Heart left ventricle (tissue), 16 donors: ENCODE measurements at regions not wholly inside any gene's neighbourhood (a gene's known extent, or its start where the extent isn't known, plus 50 kb on each side); places are given as distances from the start of the nearest gene placed in this dataset.

Experiments used
- ATAC-seq, 4 donors: fragments of 200-7000 bp; cut with Tn5 transposase; one replicate each; pipeline ENCODE4 v1.9.1; 2020 to 2022; ENCODE audit warnings: moderate library complexity in 4 of 4, mild to moderate bottlenecking in 3 of 4, moderate number of reproducible peaks in 1 of 4
- DNase-seq, 5 donors: peaks; one replicate each; pipeline ENCODE4 v3.0.0-alpha.2; 2020
- H3K27ac ChIP-seq, 12 donors: fragments of 200-600 bp; sonication (generic) in 4 of 12; one replicate each; pipeline versions ENCODE4 v1.5.0 to v1.8.0; 2016 to 2022; ENCODE audit warnings: mild to moderate bottlenecking in 2 of 12
- H3K27me3 ChIP-seq, 9 donors: fragments of 200-600 bp; sonication (generic) in 2 of 9; one replicate each; pipeline versions ENCODE4 v1.5.1 to v1.8.0; 2016 to 2022; ENCODE audit warnings: mild to moderate bottlenecking in 3 of 9
- H3K36me3 ChIP-seq, 9 donors: fragments of 200-600 bp; sonication (generic) in 2 of 9; one replicate each; pipeline versions ENCODE4 v1.5.0 to v1.8.0; 2018 to 2022; ENCODE audit warnings: mild to moderate bottlenecking in 2 of 9
- H3K4me1 ChIP-seq, 12 donors: fragments of 200-600 bp; sonication (generic) in 4 of 12; one replicate each; pipeline versions ENCODE4 v1.5.0 to v1.8.0; 2016 to 2022; ENCODE audit warnings: mild to moderate bottlenecking in 3 of 12
- H3K4me3 ChIP-seq, 12 donors: fragments of 200-600 bp; sonication (generic) in 4 of 12; one replicate each; pipeline versions ENCODE4 v1.5.0 to v1.8.0; 2017 to 2022; ENCODE audit warnings: mild to moderate bottlenecking in 9 of 12, moderate library complexity in 4 of 12
- H3K9me3 ChIP-seq, 12 donors: fragments of 200-600 bp; sonication (generic) in 4 of 12; one replicate each; pipeline versions ENCODE4 v1.5.0 to v1.8.0; 2016 to 2022; ENCODE audit warnings: mild to moderate bottlenecking in 1 of 12
- CTCF ChIP-seq, 12 donors: fragments of 200-600 bp; sonication (generic) in 4 of 12; IDR thresholded peaks; one replicate each; pipeline versions ENCODE4 v1.5.0 to v1.8.0; 2018 to 2022; ENCODE audit warnings: antibody characterized with exemption in 12 of 12, mild to moderate bottlenecking in 5 of 12
- POLR2A ChIP-seq, 2 donors: fragments of 450-650 bp; IDR thresholded peaks; one replicate each; pipeline ENCODE4 v1.6.1; 2017; ENCODE audit warnings: antibody characterized with exemption in 2 of 2, mild to moderate bottlenecking in 2 of 2, moderate library complexity in 2 of 2
- WGBS, 4 donors: extraction: QIAGEN DNeasy Blood & Tissue Kit in 2 of 4; methylation state at CpG; one replicate each; pipeline versions ENCODE4 v1.1.5 to v1.1.7; 2013 to 2018; 5-methylcytosine and 5-hydroxymethylcytosine counted together
- intact Hi-C, 10 donors: fragments of 100-400 bp; cut with DNase I; formaldehyde crosslinking; loops; one replicate each; pipeline versions ENCODE4 v1.11.1 to v1.14.2; 2022
- donor health status: ischemic (EF 13 %, LVEDD 7.1; RV severe dilation, severe dysfunction).
- donor health status: healthy with polysubstance abuse.
- donor health status: DM: no; HTN: yes; CAD: no.
- donor health status: DM: no; HTN: no; CAD: no.
- donor health status: ischemic (EF 25% LVEDD 6.9; RV normal size, moderate dysfunction).
- donor health status: ischemic (EF 25% LVEDD 5.7; RV mildly dilated, moderate dysfunction).
- donor health status: healthy.
- donor health status: DM: yes; HTN: yes; CAD: no.
- donor health status: ischemic (EF 35%, LVEDD 5.7; RV mildly dilated, moderate dysfunction).
- donor health status: nonischemic (EF 11% LVEDD 7.7; RV severe dilation, severe dysfunction).
- donor health status: DM: yes; HTN: yes; CAD: no.
- donor health status: PGD.
- donor health status: ischemic (EF 29% LVEDD 5.4; RV normal size, mild dysfunction).
- donor health status: nonischemic (EF 23%, LVEDD 6.1; RV moderate dilation, normal function).

DNA sequence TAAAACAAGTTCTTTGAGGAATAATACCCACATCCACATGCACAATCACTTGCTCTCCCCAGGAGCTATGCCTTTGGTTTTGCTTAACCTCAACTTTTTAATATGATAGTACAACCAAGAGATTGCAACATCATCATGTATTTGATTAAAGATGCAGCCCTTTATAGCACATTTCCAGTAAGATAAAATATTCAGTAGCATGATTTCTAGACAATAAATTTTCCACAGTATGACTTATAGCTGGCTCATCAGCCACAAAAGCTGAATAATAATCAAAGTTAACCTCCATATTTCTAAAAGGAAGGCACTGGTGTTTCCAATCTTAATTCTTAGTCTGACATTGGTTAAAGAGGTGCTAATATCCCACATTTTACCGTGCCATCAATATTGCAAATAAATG, 622.5 kb downstream of the TBL1XR1 start:
- Histone ChIP-seq H3K9me3 (no peaks in the 10 kb centered on the region), H3K4me3 (no peak overlapping the region), H3K4me1 (no peaks in the 10 kb centered on the region), H3K27me3 (no peaks in the 10 kb centered on the region), H3K36me3 (no peaks in the 10 kb centered on the region), H3K27ac (no peak overlapping the region)
- intact Hi-C loops: no loop called here
- no peak for TF ChIP-seq POLR2A (IDR thresholded peaks at IDR 0.05)
- TF ChIP-seq CTCF (IDR thresholded peaks at IDR 0.05): no peak
- WGBS, 4 donors: 0 to 65% (median 0%) methylated on average over 1 of the region's 1 CpG
- DNase-seq: no peak
- ATAC-seq: no peak

DNA sequence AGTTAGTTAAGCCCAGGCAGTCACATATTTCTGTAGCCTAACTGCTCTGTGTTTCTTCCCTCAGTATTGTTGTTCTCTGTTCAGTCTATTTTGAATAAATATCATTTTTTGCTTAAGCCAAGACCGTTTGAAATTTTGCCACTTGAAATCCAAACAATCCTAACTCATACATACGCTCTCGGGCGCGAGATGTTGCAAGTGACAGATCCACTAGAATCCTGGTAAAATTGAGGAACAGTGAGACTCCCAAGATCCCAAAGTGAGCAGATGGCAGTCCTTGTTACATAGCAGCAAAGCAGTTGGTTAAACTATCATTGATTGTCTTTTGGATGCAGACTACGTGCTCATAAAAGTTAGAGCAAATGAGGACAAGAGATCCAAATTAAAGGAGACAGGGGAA, 625.4 kb downstream of the TBL1XR1 start:
- Histone ChIP-seq H3K9me3 (no peaks in the 10 kb centered on the region), H3K4me1 (no peaks in the 10 kb centered on the region), H3K27me3 (no peaks in the 10 kb centered on the region), H3K36me3 (no peaks in the 10 kb centered on the region), H3K4me3 (no peak overlapping the region), H3K27ac (no peak overlapping the region)
- DNase-seq (no peak), ATAC-seq (no peak)
- 90 to 95% (median 92%) methylated on average over 6 of the region's 6 CpGs for WGBS, 4 donors
- intact Hi-C loops: no loop called here
- TF ChIP-seq POLR2A (IDR thresholded peaks at IDR 0.05) (no peak), CTCF (IDR thresholded peaks at IDR 0.05) (no peak)

DNA sequence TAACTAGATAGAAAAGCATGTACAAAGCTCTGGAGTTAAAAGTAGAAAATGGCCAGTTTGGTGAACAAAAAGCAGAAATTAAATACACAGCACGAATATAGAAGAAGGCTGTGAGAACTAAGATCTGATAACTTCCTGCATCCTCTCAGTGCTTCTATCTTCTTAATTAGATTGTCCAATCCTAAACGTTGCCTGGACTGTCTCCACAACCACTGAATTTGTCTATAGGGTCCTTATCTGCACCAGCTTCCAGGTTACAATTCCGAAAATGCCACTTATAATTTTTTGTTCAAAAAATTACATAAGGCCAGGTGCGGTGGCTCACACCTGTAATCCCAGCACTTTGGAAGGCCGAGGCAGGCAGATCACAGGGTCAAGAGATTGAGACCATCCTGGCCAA, 626.3 kb downstream of the TBL1XR1 start:
- 77 to 81% (median 79%) methylated on average over 5 of the region's 5 CpGs for WGBS, 4 donors
- H3K27ac ChIP-seq: no peak overlapping the region
- no peak for DNase-seq
- no peak for ATAC-seq
- H3K4me1 ChIP-seq: no peaks in the 10 kb centered on the region
- H3K4me3 ChIP-seq: no peak overlapping the region
- intact Hi-C loops: no loop called here
- no peaks in the 10 kb centered on the region for H3K9me3 ChIP-seq
- TF ChIP-seq POLR2A (IDR thresholded peaks at IDR 0.05) (no peak), CTCF (IDR thresholded peaks at IDR 0.05) (no peak)
- H3K27me3 ChIP-seq: no peaks in the 10 kb centered on the region
- H3K36me3 ChIP-seq: no peaks in the 10 kb centered on the region

DNA sequence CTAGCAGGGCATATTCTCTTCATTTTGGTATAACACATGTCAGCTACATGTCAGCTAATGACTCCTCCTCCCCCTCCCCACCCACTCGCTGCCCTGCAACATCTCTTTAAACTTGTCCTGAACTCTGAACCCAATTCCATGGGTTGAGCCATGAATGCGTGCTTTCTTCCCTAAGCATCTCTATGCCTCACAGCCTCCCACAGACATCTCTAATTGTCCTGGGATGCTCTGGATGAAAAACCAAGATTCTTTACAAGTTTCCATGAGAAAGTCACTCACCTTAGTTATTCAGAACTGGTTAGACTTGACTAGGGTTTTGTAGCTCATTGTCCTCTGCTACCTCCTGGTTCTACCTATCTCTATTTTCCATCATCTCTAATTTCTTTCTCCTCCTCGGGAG, 629.1 kb downstream of the TBL1XR1 start:
- intact Hi-C loops: no loop called here
- Histone ChIP-seq H3K4me3 (no peak overlapping the region), H3K4me1 (no peaks in the 10 kb centered on the region), H3K9me3 (no peaks in the 10 kb centered on the region), H3K27me3 (no peaks in the 10 kb centered on the region), H3K27ac (no peak overlapping the region), H3K36me3 (no peaks in the 10 kb centered on the region)
- DNase-seq (no peak), ATAC-seq (no peak)
- 64 to 81% (median 70%) methylated on average over 3 of the region's 3 CpGs for WGBS, 4 donors
- TF ChIP-seq CTCF (IDR thresholded peaks at IDR 0.05) (no peak), POLR2A (IDR thresholded peaks at IDR 0.05) (no peak)
